ENCODE measurements at regions not wholly inside any gene's neighbourhood (a gene's known extent, or its start where the extent isn't known, plus 50 kb on each side); places are given as distances from the start of the nearest gene placed in this dataset.
"Not testable (repeated sequence)": the region's sequence is repeated elsewhere in the genome, so short reads cannot be mapped to it uniquely, and the experiment has no call there.

DNA sequence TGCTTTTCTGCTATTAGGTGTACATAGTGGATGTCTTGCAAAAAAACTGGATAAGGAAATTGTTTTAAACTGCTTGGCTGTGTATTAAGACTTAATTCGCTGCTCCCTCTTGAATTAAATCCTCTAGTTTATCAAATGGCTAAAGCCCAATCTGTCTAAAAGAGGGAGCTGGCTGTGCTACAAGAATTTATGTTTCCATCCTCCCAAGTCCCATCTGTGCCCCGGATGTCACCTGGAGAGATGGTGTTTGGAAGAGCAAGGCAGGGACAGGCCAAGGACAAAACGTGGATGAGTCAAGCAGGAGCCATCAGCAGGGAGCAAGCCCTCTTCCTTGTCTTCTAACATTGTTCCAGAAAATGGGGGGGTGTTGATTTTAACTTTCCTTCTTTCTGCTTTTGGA is 171.3 kb upstream of the LCORL start:
- no peak for DNase-seq

- no peak for DNase-seq
These were observed 163.9 kb upstream of the LCORL start for GRCh38 chr4:18185491-18185890.

GRCh38 chr4:18180892-18181291 is 159.3 kb upstream of the LCORL start:
- no peak for DNase-seq

DNA sequence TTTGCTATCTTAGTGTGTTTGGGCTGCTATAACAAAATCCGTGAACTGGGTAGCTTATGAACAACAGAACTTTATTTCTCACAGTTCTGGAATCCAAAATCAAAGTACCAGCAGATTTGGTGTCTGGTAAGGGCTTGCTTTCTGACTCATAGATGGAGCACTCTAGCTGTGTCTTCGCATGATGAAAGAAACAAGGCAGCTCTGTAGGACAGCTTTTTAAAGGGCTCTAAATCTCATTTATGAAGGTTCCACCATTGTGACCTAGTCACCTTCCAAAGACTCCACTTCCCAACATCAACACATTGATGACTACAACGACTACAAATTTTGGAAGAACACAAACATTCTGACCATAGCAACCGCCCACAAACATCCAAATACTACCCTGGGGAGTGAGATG is 158.6 kb upstream of the LCORL start:
- no peak for DNase-seq

DNA sequence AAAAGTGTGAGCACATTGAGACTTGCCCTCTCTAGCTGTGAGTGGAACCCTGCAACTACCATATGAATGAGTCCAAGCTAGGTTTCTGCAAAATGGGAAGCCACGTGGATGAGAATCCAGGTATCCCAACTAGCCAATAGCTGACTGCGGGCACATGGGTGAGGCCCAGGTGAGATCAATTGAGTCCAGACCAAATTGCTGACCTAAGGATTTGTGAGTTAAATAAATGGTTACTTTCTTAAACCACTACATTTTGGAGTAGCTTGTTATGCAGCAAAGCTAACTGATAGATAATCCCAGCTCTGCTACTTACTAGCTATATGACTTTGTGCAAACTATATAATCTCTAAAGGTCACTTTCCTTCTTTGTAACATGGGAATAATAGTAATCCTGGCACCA is 150.3 kb upstream of the LCORL start:
- no peak for DNase-seq

DNA sequence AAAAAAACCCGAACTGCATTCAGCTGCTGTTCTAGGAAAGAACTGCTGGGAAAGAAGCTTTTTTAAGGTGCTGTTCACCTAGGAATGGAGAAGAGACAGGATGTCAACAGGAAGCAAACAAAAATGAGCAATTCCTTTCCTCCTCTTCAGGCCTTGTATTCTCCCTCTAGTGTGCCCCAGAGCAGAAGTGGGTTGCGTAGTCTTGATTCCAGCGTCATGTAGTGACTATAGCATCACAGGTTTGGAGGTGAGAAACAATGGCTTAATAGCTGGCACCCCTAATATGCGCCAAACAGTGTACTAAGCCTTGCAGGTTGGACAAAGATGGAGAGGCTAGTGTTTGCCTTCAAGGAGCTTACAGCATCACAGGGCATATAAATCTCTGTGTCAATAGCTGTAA is 146.3 kb upstream of the LCORL start:
- DNase-seq, result no peak

- DNase-seq, result no peak
These were observed 145.4 kb upstream of the LCORL start for GRCh38 chr4:18166925-18167324.

GRCh38 chr4:18162453-18162852 is 140.9 kb upstream of the LCORL start:
- DNase-seq, result no peak

- DNase-seq, result not testable (repeated sequence)
These were observed 137.8 kb upstream of the LCORL start for GRCh38 chr4:18159117-18159912.

DNA sequence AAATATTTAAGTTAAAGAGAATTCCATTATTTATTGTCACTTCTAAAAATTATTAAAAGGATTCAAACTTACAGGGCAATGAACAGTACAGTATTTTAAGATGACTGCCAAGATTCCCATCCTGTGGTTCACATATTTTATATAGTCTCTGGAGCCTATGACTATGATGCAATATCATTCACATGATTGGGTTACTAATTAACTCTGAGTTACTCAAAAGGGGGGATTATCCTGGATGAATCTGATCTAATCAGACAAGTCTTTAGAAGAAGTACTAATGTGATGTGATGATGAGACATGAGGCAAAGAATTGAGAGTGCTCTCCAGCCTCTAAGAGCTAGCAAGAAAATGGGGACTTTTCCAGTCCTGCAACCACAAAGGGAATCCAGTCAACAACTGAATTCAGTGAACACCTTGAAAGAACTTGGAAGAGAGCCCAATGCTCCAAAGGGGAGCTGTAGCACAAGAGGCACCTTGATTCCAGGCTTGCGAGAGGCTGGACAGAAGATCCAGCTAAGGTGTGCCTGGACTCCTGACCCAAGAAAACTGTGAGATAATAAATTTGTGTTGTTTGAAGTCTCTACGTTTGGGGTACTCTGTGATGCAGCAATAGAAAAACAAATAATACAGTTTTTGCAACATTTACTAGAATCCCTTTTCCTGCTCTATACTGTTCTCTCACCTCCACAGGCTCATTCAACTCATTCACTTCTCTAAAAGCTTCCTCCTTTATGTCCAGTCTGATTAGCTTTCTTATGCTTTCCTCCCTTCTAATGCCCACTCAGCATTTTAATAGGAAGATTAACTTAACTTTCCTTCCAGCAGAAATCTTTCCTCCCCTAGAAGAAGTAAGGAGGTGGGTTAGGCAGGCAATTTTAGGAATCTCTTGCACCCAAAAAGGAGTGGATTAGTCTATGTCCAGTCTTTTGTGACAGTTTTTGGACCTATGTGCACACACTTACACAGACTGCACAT is 133.8 kb upstream of the LCORL start:
- no peak for DNase-seq

- no peak for DNase-seq
These were observed 116.6 kb upstream of the LCORL start for GRCh38 chr4:18138076-18138665.

DNA sequence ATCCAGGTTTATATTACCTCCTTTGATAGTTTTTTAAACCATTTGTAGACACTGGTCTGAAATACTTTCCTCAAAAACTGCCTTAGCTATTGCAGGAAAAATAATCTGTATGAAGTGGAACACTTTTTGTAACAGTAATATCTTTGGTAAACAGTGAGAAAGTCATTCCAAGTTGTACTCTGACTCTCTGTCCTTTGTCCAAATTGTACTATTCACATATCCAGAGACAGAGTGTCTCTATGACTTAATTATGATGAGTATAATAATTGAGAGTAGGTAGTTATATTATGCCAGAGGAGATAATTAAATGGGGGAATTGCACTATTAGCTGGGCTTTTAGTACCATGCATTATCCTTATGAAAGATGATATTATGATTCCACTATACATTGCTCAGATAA is 112.6 kb upstream of the LCORL start:
- DNase-seq, result no peak

DNA sequence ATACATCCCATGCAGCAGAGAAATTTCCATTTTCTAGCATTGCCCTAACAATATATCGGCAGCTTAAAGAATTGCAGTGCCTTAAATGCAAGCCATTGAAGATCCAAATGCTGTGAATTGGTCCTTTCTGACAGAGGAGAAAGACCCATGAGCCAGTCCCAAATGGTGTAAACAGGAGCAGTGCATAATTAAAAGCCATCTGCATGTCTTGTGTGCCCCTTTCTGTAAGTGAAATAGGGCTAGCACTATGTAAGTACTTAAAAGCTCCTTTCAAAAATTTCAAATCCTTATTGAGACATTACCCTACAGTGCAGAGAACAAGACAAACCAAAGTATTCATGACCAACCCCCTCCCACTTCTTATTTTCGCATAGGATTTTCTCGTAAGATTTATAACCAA is 108.7 kb upstream of the LCORL start:
- no peak for DNase-seq

GRCh38 chr4:18128241-18128640 is 106.7 kb upstream of the LCORL start:
- DNase-seq, result no peak

DNA sequence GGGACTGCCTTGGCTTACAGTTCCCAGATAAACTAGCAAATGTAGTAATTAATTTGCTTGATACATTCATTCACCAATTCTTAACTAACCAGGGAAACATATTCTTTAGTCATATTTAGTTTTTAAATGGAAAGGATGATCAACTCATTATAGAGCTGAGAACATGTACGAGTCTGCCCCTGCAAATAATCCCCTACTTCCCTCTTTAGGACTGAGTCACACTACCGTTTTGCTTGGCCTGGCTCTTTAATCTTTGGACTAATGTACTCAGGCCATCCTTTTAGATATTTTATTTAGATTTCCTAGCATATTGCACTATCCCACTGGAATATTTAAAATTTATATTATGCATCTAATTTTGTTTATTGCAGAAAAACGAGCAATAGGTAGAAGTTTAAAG is 105.5 kb upstream of the LCORL start:
- no peak for DNase-seq

- no peak for DNase-seq
These were observed 92.3 kb upstream of the LCORL start for GRCh38 chr4:18113710-18114331.

DNA sequence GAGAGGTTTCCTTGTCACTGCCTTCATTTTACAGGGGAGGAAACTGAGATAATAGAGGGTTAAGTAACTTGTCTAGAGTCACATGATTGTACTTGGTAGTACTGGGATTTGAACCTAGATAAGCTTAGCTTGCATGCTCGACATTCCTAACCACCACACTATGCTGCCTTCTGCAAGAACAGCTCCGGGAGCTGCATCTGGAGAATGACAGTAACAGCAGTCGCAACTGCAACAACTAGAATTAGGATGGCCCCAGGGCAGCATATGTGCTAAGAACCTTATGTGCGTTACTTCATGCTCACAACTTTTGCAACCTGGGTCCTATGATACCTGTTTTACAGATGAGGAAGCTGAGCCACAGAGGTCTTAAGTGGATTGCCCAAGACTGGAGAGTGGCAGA is 89.5 kb upstream of the LCORL start:
- DNase-seq, result no peak

- DNase-seq, result peak in 1 of 3 donors; percentile 42
These were observed 88.5 kb upstream of the LCORL start for GRCh38 chr4:18110099-18110498.

GRCh38 chr4:18109676-18110075 is 88.1 kb upstream of the LCORL start:
- DNase-seq, result peak; percentile 2 to 42 (median 16)

- DNase-seq, result not testable (repeated sequence)
These were observed 86.4 kb upstream of the LCORL start for GRCh38 chr4:18107848-18108528.

- no peak for DNase-seq
These were observed 85.1 kb upstream of the LCORL start for GRCh38 chr4:18106620-18107019.
